Common myeloid progenitor, CD34-positive (primary cell): ENCODE measurements at regions not wholly inside any gene's neighbourhood (a gene's known extent, or its start where the extent isn't known, plus 50 kb on each side); places are given as distances from the start of the nearest gene placed in this dataset.

ENCODE experiments used
- CTCF ChIA-PET: fragments of 350-600 bp; sonication (Branson Sonifier 250); formaldehyde crosslinking; loops from one replicate; lab custom pipeline; 2021; ENCODE audit warnings: antibody characterized with exemption; lab: Charles Lee
- POLR2A ChIA-PET: fragments of 350-600 bp; sonication (Branson Sonifier 250); formaldehyde crosslinking; loops from one replicate; lab custom pipeline; 2021; ENCODE audit warnings: antibody characterized with exemption; lab: Charles Lee
- DNase-seq, 3 donors: peaks; one replicate each; pipeline versions ENCODE4 v3.0.0 to v3.0.0-alpha.2; 2013
- H3K27ac ChIP-seq, 2 experiments: 1 replicate in 1 of 2; 2 replicates in 1 of 2; pipeline ENCODE4 v1.7.0; 2013; ENCODE audit warnings: inconsistent platforms in 2 of 2, low read length in 2 of 2, mild to moderate bottlenecking in 2 of 2, low read depth in 1 of 2, moderate library complexity in 1 of 2; ENCODE audit not compliant: severe bottlenecking in 2 of 2, insufficient read depth in 1 of 2, poor library complexity in 1 of 2
- H3K27me3 ChIP-seq, 5 experiments: replicated peaks in 2 of 5; 1 replicate in 3 of 5; 2 replicates in 2 of 5; pipeline versions ENCODE4 v1.6.1 to v1.7.0; 2013; ENCODE audit warnings: low read length in 4 of 5, mild to moderate bottlenecking in 2 of 5, moderate library complexity in 2 of 5, inconsistent platforms in 1 of 5; ENCODE audit not compliant: insufficient read depth in 5 of 5, control insufficient read depth in 4 of 5
- H3K36me3 ChIP-seq, 4 experiments: 1 replicate in 2 of 4; 2 replicates in 2 of 4; pipeline versions ENCODE4 v1.6.1 to v1.7.0; 2013; ENCODE audit warnings: low read length in 3 of 4, control low read depth in 1 of 4, mild to moderate bottlenecking in 1 of 4; ENCODE audit not compliant: control insufficient read depth in 4 of 4, insufficient read depth in 4 of 4
- H3K4me1 ChIP-seq, 4 experiments: 1 replicate in 3 of 4; 2 replicates in 1 of 4; pipeline versions ENCODE4 v1.6.1 to v1.7.1; 2013; ENCODE audit warnings: low read length in 3 of 4, mild to moderate bottlenecking in 3 of 4, control low read depth in 1 of 4, inconsistent platforms in 1 of 4, moderate library complexity in 1 of 4; ENCODE audit not compliant: control insufficient read depth in 4 of 4, insufficient read depth in 4 of 4; ENCODE audit errors: control extremely low read depth in 1 of 4
- H3K4me3 ChIP-seq, 7 experiments: 1 replicate in 4 of 7; 2 replicates in 3 of 7; pipeline versions ENCODE4 v1.5.1 to v1.7.0; 2013; ENCODE audit warnings: mild to moderate bottlenecking in 7 of 7, low read length in 6 of 7, moderate library complexity in 6 of 7, inconsistent platforms in 2 of 7, low read depth in 2 of 7, control low read depth in 1 of 7; ENCODE audit not compliant: insufficient read depth in 4 of 7, control insufficient read depth in 1 of 7; ENCODE audit errors: extremely low read depth in 1 of 7
- H3K9me3 ChIP-seq, 5 experiments: 1 replicate in 4 of 5; 2 replicates in 1 of 5; pipeline versions ENCODE4 v1.6.1 to v1.7.1; 2013; ENCODE audit warnings: low read length in 4 of 5, mild to moderate bottlenecking in 2 of 5, inconsistent platforms in 1 of 5, low read depth in 1 of 5, moderate library complexity in 1 of 5; ENCODE audit not compliant: control insufficient read depth in 4 of 5, insufficient read depth in 2 of 5; ENCODE audit errors: control extremely low read depth in 1 of 5
- WGBS: methylation state at CpG from one replicate; pipeline ENCODE4 v1.1.5; 2013; ENCODE audit not compliant: insufficient coverage; 5-methylcytosine and 5-hydroxymethylcytosine counted together

- no peaks in the 10 kb centered on the region for H3K27me3 ChIP-seq
- H3K27ac ChIP-seq, result no peak overlapping the region
- WGBS, result no CpG with 5 or more reads among the region's 1 CpG
- DNase-seq, result no peak
- no peak overlapping the region for H3K4me3 ChIP-seq
- H3K36me3 ChIP-seq, result no peaks in the 10 kb centered on the region
- POLR2A ChIA-PET, result no interaction called here
- H3K4me1 ChIP-seq, result no peaks in the 10 kb centered on the region
- no peaks in the 10 kb centered on the region for H3K9me3 ChIP-seq
- CTCF ChIA-PET, result no interaction called here
Observed at GRCh38 chr4:119933606-119934005, 133.0 kb downstream of the MAD2L1 start.

GRCh38 chr4:119932277-119932676 is 134.4 kb downstream of the MAD2L1 start:
- ChIA-PET CTCF (no interaction called here), POLR2A (no interaction called here)
- Histone ChIP-seq H3K4me3 (no peak overlapping the region), H3K27me3 (no peaks in the 10 kb centered on the region), H3K27ac (no peak overlapping the region), H3K36me3 (no peaks in the 10 kb centered on the region), H3K4me1 (no peaks in the 10 kb centered on the region), H3K9me3 (no peaks in the 10 kb centered on the region)
- DNase-seq, result no peak
- 100% methylated on average over 1 of the region's 2 CpGs for WGBS

GRCh38 chr4:119930546-119930945 is 136.1 kb downstream of the MAD2L1 start:
- POLR2A ChIA-PET, result interaction anchor here (0.5 kb wide), 1 partner anchor 29 kb away, joined by 3 read pairs; no protein-coding TSS in a partner anchor
- no CpG with 5 or more reads among the region's 1 CpG for WGBS
- Histone ChIP-seq H3K9me3 (no peaks in the 10 kb centered on the region), H3K27me3 (no peaks in the 10 kb centered on the region), H3K27ac (no peak overlapping the region), H3K36me3 (no peaks in the 10 kb centered on the region), H3K4me3 (no peak overlapping the region), H3K4me1 (no peaks in the 10 kb centered on the region)
- CTCF ChIA-PET, result no interaction called here
- no peak for DNase-seq

- Histone ChIP-seq H3K27ac (no peak overlapping the region), H3K27me3 (no peaks in the 10 kb centered on the region), H3K4me3 (no peak overlapping the region), H3K9me3 (no peaks in the 10 kb centered on the region), H3K4me1 (no peaks in the 10 kb centered on the region), H3K36me3 (no peaks in the 10 kb centered on the region)
- 91% methylated on average over 3 of the region's 4 CpGs for WGBS
- POLR2A ChIA-PET, result no interaction called here
- DNase-seq, result no peak
- CTCF ChIA-PET, result no interaction called here
Observed at GRCh38 chr4:119921830-119922229, 144.8 kb downstream of the MAD2L1 start.

- Histone ChIP-seq H3K27ac (no peak overlapping the region), H3K9me3 (no peaks in the 10 kb centered on the region), H3K36me3 (no peaks in the 10 kb centered on the region), H3K4me3 (no peak overlapping the region), H3K4me1 (no peaks in the 10 kb centered on the region), H3K27me3 (no peaks in the 10 kb centered on the region)
- no peak for DNase-seq
- 100% methylated on average over 2 of the region's 6 CpGs for WGBS
- ChIA-PET CTCF (no interaction called here), POLR2A (no interaction called here)
Observed at GRCh38 chr4:119906277-119906676, 160.4 kb downstream of the MAD2L1 start.

GRCh38 chr4:119898211-119898610 is 168.4 kb downstream of the MAD2L1 start:
- ChIA-PET CTCF (no interaction called here), POLR2A (no interaction called here)
- DNase-seq, result no peak
- Histone ChIP-seq H3K27ac (no peak overlapping the region), H3K36me3 (no peaks in the 10 kb centered on the region), H3K4me1 (no peaks in the 10 kb centered on the region), H3K4me3 (no peak overlapping the region), H3K9me3 (no peaks in the 10 kb centered on the region), H3K27me3 (no peaks in the 10 kb centered on the region)
- WGBS, result 86% methylated on average over 5 of the region's 5 CpGs

- Histone ChIP-seq H3K36me3 (no peaks in the 10 kb centered on the region), H3K4me3 (no peak overlapping the region), H3K4me1 (no peaks in the 10 kb centered on the region), H3K27ac (no peak overlapping the region), H3K9me3 (no peaks in the 10 kb centered on the region), H3K27me3 (no peaks in the 10 kb centered on the region)
- ChIA-PET CTCF (no interaction called here), POLR2A (no interaction called here)
- DNase-seq, result no peak
- WGBS, result no CpG with 5 or more reads among the region's 2 CpGs
Observed at GRCh38 chr4:119897260-119897659, 169.4 kb downstream of the MAD2L1 start.
